ENCODE measurements at regions not wholly inside any gene's neighbourhood (a gene's known extent, or its start where the extent isn't known, plus 50 kb on each side); places are given as distances from the start of the nearest gene placed in this dataset.
"Not testable (repeated sequence)": the region's sequence is repeated elsewhere in the genome, so short reads cannot be mapped to it uniquely, and the experiment has no call there.

DNA sequence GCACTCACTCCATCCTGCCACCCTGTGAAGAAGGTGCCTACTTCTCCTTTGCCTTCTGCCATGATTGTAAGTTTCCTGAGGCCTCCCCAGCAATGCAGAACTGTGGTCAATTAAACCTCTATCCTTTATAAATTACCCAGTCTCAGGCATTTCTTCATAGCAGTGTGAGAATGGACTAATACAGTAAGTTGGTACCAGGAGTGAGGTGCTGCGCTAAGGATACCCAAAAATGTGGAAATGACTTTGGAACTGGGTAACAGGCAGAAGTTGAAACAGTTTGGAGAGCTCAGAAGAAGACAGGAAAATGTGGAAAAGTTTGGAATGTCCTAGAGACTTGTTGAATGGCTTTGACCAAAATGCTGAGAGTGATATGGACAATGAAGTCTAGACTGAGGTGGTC lies 176.0 kb downstream of the FZD1 start:
- TF ChIP-seq, protein P1, sequence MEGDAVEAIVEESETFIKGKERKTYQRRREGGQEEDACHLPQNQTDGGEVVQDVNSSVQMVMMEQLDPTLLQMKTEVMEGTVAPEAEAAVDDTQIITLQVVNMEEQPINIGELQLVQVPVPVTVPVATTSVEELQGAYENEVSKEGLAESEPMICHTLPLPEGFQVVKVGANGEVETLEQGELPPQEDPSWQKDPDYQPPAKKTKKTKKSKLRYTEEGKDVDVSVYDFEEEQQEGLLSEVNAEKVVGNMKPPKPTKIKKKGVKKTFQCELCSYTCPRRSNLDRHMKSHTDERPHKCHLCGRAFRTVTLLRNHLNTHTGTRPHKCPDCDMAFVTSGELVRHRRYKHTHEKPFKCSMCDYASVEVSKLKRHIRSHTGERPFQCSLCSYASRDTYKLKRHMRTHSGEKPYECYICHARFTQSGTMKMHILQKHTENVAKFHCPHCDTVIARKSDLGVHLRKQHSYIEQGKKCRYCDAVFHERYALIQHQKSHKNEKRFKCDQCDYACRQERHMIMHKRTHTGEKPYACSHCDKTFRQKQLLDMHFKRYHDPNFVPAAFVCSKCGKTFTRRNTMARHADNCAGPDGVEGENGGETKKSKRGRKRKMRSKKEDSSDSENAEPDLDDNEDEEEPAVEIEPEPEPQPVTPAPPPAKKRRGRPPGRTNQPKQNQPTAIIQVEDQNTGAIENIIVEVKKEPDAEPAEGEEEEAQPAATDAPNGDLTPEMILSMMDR (conservative IDR thresholded peaks at IDR 0.05; ENCODE audit: low read length): not testable (repeated sequence)
- TF ChIP-seq EZH2phosphoT487 (IDR thresholded peaks at IDR 0.05; ENCODE audit: borderline replicate concordance): not testable (repeated sequence)
